MM.1S (cell line): ENCODE measurements at regions not wholly inside any gene's neighbourhood (a gene's known extent, or its start where the extent isn't known, plus 50 kb on each side); places are given as distances from the start of the nearest gene placed in this dataset.

Source experiments
- DNase-seq: peaks from one replicate; pipeline ENCODE4 v3.0.0-alpha.2; 2015
- H2AFZ ChIP-seq: fragments of 300-600 bp; sonication (generic); 2 replicates; pipeline ENCODE4 v1.6.0; 2016; ENCODE audit warnings: antibody characterized with exemption, low read length
- H3F3A ChIP-seq: fragments of 300-600 bp; sonication (generic); 2 replicates; pipeline ENCODE4 v1.6.1; 2016; ENCODE audit warnings: mild to moderate bottlenecking, antibody characterized with exemption, low read length, moderate library complexity, mixed read lengths; ENCODE audit not compliant: insufficient read depth
- H3K27ac ChIP-seq: fragments of 300-600 bp; sonication (generic); 2 replicates; pipeline ENCODE4 v1.5.1; 2016; ENCODE audit warnings: mild to moderate bottlenecking, low read length
- H3K27me3 ChIP-seq: fragments of 300-600 bp; sonication (generic); replicated peaks from 2 replicates; pipeline ENCODE4 v1.6.0; 2016; ENCODE audit warnings: low read length; ENCODE audit not compliant: insufficient read depth
- H3K36me3 ChIP-seq: fragments of 300-600 bp; sonication (generic); replicated peaks from 2 replicates; pipeline ENCODE4 v1.6.1; 2016; ENCODE audit warnings: mild to moderate bottlenecking, low read length, mixed read lengths; ENCODE audit not compliant: insufficient read depth
- H3K4me1 ChIP-seq: fragments of 300-600 bp; sonication (generic); 2 replicates; pipeline ENCODE4 v1.6.1; 2016; ENCODE audit warnings: low read length, mixed read lengths
- H3K4me2 ChIP-seq: fragments of 300-600 bp; sonication (generic); 2 replicates; pipeline ENCODE4 v1.6.0; 2016; ENCODE audit warnings: low read depth, low read length
- H3K4me3 ChIP-seq: fragments of 300-600 bp; sonication (generic); 2 replicates; pipeline ENCODE4 v1.5.1; 2016; ENCODE audit warnings: low read length, mixed read lengths
- H3K79me2 ChIP-seq: fragments of 300-600 bp; sonication (generic); 2 replicates; pipeline ENCODE4 v1.6.1; 2016; ENCODE audit warnings: mixed run types, low read length, mixed read lengths
- H3K9ac ChIP-seq: fragments of 300-600 bp; sonication (generic); 2 replicates; pipeline ENCODE4 v1.6.1; 2016; ENCODE audit warnings: low read length, mixed read lengths
- H3K9me2 ChIP-seq: fragments of 300-600 bp; sonication (generic); replicated peaks from 2 replicates; pipeline ENCODE4 v1.6.1; 2016; ENCODE audit warnings: mild to moderate bottlenecking, low read length, mixed read lengths; ENCODE audit not compliant: insufficient read depth
- H3K9me3 ChIP-seq: fragments of 300-600 bp; sonication (generic); replicated peaks from 2 replicates; pipeline ENCODE4 v1.6.1; 2016; ENCODE audit warnings: mild to moderate bottlenecking, low read length, mixed read lengths; ENCODE audit not compliant: insufficient read depth
- H4K20me1 ChIP-seq: fragments of 300-600 bp; sonication (generic); 2 replicates; pipeline ENCODE4 v1.6.1; 2016; ENCODE audit warnings: mild to moderate bottlenecking, low read length, moderate library complexity, mixed read lengths; ENCODE audit not compliant: insufficient read depth
- CTCF ChIP-seq: fragments of 300-600 bp; sonication (generic); IDR thresholded peaks from 2 replicates; pipeline ENCODE4 v1.5.1; 2016; ENCODE audit warnings: antibody characterized with exemption, low read length, mixed read lengths
- EZH2 ChIP-seq: fragments of 300-600 bp; sonication (generic); optimal IDR thresholded peaks from 2 replicates; pipeline ENCODE3; 2017; ENCODE audit warnings: low read depth, mild to moderate bottlenecking, antibody characterized with exemption, low read length, mixed read lengths
- EZH2phosphoT487 ChIP-seq: fragments of 300-600 bp; sonication (generic); IDR thresholded peaks from 2 replicates; pipeline ENCODE4 v1.6.1; 2018; ENCODE audit warnings: antibody characterized with exemption, low read length

GRCh38 chr17:70677783-70678647 is 508.7 kb downstream of the KCNJ2 start:
- no peaks in the 10 kb centered on the region for H3K9me3 ChIP-seq
- H3K36me3 ChIP-seq = no peaks in the 10 kb centered on the region
- H3K4me1 ChIP-seq = no peaks in the 10 kb centered on the region
- H3F3A ChIP-seq = no peaks in the 10 kb centered on the region
- no peaks in the 10 kb centered on the region for H3K9me2 ChIP-seq
- no peak overlapping the region for H2AFZ ChIP-seq
- H3K27me3 ChIP-seq = no peaks in the 10 kb centered on the region
- H3K27ac ChIP-seq = no peak overlapping the region
- no peak for DNase-seq
- H3K9ac ChIP-seq = no peak overlapping the region
- TF ChIP-seq EZH2phosphoT487 (no peak), EZH2 (no peak), CTCF (no peak)
- H3K4me3 ChIP-seq = no peak overlapping the region
- H3K79me2 ChIP-seq = no peaks in the 10 kb centered on the region
- H3K4me2 ChIP-seq = no peak overlapping the region
- H4K20me1 ChIP-seq = no peaks in the 10 kb centered on the region

GRCh38 chr17:70678889-70679288 is 509.6 kb downstream of the KCNJ2 start:
- TF ChIP-seq CTCF (no peak), EZH2phosphoT487 (no peak)
- Histone ChIP-seq H4K20me1 (no peaks in the 10 kb centered on the region), H3K27ac (no peak overlapping the region)

GRCh38 chr17:70683936-70684335 is 514.6 kb downstream of the KCNJ2 start:
- Histone ChIP-seq H3K4me2 (no peak overlapping the region), H3K36me3 (no peaks in the 10 kb centered on the region), H3K79me2 (no peaks in the 10 kb centered on the region), H3K9ac (no peak overlapping the region), H2AFZ (no peak overlapping the region), H3K9me2 (no peaks in the 10 kb centered on the region), H3K9me3 (no peaks in the 10 kb centered on the region), H3K4me1 (no peaks in the 10 kb centered on the region), H3K4me3 (no peak overlapping the region), H4K20me1 (no peaks in the 10 kb centered on the region), H3F3A (no peaks in the 10 kb centered on the region), H3K27ac (no peak overlapping the region), H3K27me3 (no peaks in the 10 kb centered on the region)
- DNase-seq = no peak
- TF ChIP-seq EZH2 (no peak), CTCF (no peak), EZH2phosphoT487 (no peak)

More at GRCh38 chr17:70678889-70679288, 509.6 kb downstream of the KCNJ2 start:
- no peaks in the 10 kb centered on the region for H3K79me2 ChIP-seq
- H3K4me1 ChIP-seq = no peaks in the 10 kb centered on the region
- no peaks in the 10 kb centered on the region for H3K27me3 ChIP-seq
- H3K9ac ChIP-seq = no peak overlapping the region
- no peak overlapping the region for H3K4me2 ChIP-seq
- no peak for DNase-seq
- no peaks in the 10 kb centered on the region for H3K36me3 ChIP-seq
- no peaks in the 10 kb centered on the region for H3K9me2 ChIP-seq
- H3K9me3 ChIP-seq = no peaks in the 10 kb centered on the region
- H3F3A ChIP-seq = no peaks in the 10 kb centered on the region
- H3K4me3 ChIP-seq = no peak overlapping the region
- no peak overlapping the region for H2AFZ ChIP-seq
